IPS-15b (cell line): ENCODE measurements at regions not wholly inside any gene's neighbourhood (a gene's known extent, or its start where the extent isn't known, plus 50 kb on each side); places are given as distances from the start of the nearest gene placed in this dataset.
"Not testable (repeated sequence)": the region's sequence is repeated elsewhere in the genome, so short reads cannot be mapped to it uniquely, and the experiment has no call there.

ENCODE experiments used
- H3K27me3 ChIP-seq: one replicate; pipeline ENCODE4 v1.6.1; 2013; ENCODE audit warnings: low read length; ENCODE audit not compliant: control insufficient read depth, insufficient read depth
- H3K36me3 ChIP-seq: one replicate; pipeline ENCODE4 v1.6.1; 2013; ENCODE audit warnings: low read length; ENCODE audit not compliant: control insufficient read depth, insufficient read depth
- H3K4me1 ChIP-seq: one replicate; pipeline ENCODE4 v1.6.1; 2013; ENCODE audit warnings: mild to moderate bottlenecking, low read length; ENCODE audit not compliant: control insufficient read depth, insufficient read depth
- H3K4me3 ChIP-seq: one replicate; pipeline ENCODE4 v1.5.1; 2013; ENCODE audit warnings: low read depth, low read length
- H3K9ac ChIP-seq: one replicate; pipeline ENCODE4 v1.6.1; 2013; ENCODE audit warnings: low read depth, mild to moderate bottlenecking, low read length
- H3K9me3 ChIP-seq: one replicate; pipeline ENCODE4 v1.6.1; 2013; ENCODE audit warnings: mild to moderate bottlenecking, low read length; ENCODE audit not compliant: control insufficient read depth, insufficient read depth

DNA sequence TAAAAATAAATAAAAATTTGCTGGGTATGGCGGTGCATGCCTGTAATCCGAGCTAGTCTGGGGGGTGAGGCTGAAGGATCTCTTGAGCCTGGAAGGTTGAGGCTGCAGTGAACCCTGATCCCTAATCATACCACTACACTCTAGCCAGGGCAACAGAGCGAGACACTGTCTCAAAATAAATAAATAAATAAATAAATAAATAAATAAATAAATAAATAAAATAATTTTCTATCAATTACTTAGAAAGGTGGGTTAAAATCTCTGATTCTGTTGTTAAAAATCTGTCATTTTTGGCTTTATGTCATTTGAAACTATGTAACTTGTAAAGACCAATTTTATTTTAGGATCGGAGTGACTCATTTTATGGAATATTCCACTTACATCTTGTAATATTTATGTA is 958.6 kb downstream of the NXPH1 start:
- Histone ChIP-seq H3K4me3 (no peak overlapping the region), H3K4me1 (no peaks in the 10 kb centered on the region), H3K9me3 (no peaks in the 10 kb centered on the region), H3K9ac (no peak overlapping the region), H3K27me3 (no peaks in the 10 kb centered on the region), H3K36me3 (no peaks in the 10 kb centered on the region)

- not testable (repeated sequence) for H3K9me3 ChIP-seq, H3K36me3 ChIP-seq, H3K4me1 ChIP-seq, H3K27me3 ChIP-seq, H3K4me3 ChIP-seq, H3K9ac ChIP-seq
These were observed 971.0 kb downstream of the NXPH1 start for GRCh38 chr7:9404386-9404785.

GRCh38 chr7:9407816-9408215 is 974.4 kb downstream of the NXPH1 start:
- no peaks in the 10 kb centered on the region for H3K9me3 ChIP-seq
- no peak overlapping the region for H3K4me3 ChIP-seq
- H3K4me1 ChIP-seq, result no peaks in the 10 kb centered on the region
- H3K9ac ChIP-seq, result no peak overlapping the region
- H3K27me3 ChIP-seq, result no peaks in the 10 kb centered on the region
- no peaks in the 10 kb centered on the region for H3K36me3 ChIP-seq

GRCh38 chr7:9453521-9453920 is 1020.1 kb downstream of the NXPH1 start:
- no peak overlapping the region for H3K4me3 ChIP-seq
- H3K4me1 ChIP-seq, result no peaks in the 10 kb centered on the region
- no peak overlapping the region for H3K9ac ChIP-seq
- no peaks in the 10 kb centered on the region for H3K36me3 ChIP-seq
- no peaks in the 10 kb centered on the region for H3K27me3 ChIP-seq
- no peaks in the 10 kb centered on the region for H3K9me3 ChIP-seq

DNA sequence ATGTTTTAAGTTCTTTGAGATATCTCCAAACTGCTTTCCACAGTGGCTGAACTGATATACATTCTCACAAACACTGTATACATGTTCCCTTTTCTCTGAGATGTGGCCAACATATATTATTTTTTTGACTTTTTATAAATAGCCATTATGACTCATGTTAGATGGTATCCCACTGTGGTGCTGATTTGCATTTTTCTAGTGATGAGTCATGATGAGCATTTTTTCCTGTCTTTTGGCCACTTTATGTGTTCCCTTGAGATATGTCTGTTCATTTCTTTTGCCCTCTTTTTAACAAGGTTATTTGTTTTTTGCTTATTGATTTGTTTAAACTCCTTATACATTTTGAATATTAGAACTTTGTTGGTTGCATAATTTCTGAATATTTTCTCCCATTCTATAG is 1055.1 kb downstream of the NXPH1 start:
- no peaks in the 10 kb centered on the region for H3K4me1 ChIP-seq
- H3K9ac ChIP-seq, result no peak overlapping the region
- H3K4me3 ChIP-seq, result no peak overlapping the region
- H3K9me3 ChIP-seq, result no peaks in the 10 kb centered on the region
- H3K36me3 ChIP-seq, result no peaks in the 10 kb centered on the region
- H3K27me3 ChIP-seq, result no peaks in the 10 kb centered on the region

GRCh38 chr7:9498303-9498702 is 1064.9 kb downstream of the NXPH1 start:
- no peaks in the 10 kb centered on the region for H3K9me3 ChIP-seq
- no peak overlapping the region for H3K4me3 ChIP-seq
- H3K4me1 ChIP-seq, result no peaks in the 10 kb centered on the region
- no peak overlapping the region for H3K9ac ChIP-seq
- no peaks in the 10 kb centered on the region for H3K36me3 ChIP-seq
- H3K27me3 ChIP-seq, result no peaks in the 10 kb centered on the region

DNA sequence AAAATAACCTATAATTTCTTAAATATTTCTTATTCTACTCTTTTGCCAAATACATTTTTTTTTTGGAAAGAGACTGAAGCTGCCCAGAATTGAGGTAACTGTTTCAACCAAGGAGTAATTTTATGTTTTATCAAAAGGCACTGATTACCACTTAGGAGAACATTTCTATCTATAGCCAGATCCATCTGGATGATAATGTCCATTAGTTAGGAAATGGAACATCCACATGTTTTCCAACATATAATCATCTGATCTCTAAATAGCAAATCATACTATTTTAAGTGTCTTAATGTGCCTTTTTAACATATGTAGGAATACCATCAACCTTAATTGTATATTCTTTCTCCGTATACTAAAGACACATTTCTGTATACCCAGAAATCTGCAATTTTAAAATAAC is 1068.9 kb downstream of the NXPH1 start:
- H3K4me3 ChIP-seq, result no peak overlapping the region

DNA sequence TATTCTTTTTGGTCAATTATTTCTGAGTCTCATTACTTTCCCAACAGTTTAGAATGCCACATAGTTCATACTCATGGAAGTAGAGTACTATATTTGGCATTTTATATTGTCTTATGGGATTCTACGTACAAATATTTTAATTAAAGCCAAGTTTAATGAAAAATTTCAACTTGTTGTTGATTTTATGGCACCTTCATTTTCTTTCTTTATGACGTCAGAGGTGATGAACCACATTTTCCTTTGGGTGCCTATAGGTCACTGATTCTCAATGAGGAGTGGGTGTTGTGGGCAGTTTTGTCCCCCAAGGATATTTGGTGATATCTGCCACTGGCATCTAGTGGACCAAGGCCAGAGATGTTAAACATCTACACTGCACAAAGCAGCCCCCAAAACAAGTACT is 1071.3 kb downstream of the NXPH1 start:
- Histone ChIP-seq H3K4me1 (no peaks in the 10 kb centered on the region), H3K9ac (no peak overlapping the region), H3K27me3 (no peaks in the 10 kb centered on the region), H3K36me3 (no peaks in the 10 kb centered on the region), H3K4me3 (no peak overlapping the region), H3K9me3 (no peaks in the 10 kb centered on the region)

More for the DNA sequence above, 1068.9 kb downstream of the NXPH1 start:
- H3K4me1 ChIP-seq, result no peaks in the 10 kb centered on the region
- H3K9me3 ChIP-seq, result no peaks in the 10 kb centered on the region
- no peak overlapping the region for H3K9ac ChIP-seq
- H3K27me3 ChIP-seq, result no peaks in the 10 kb centered on the region
- H3K36me3 ChIP-seq, result no peaks in the 10 kb centered on the region

DNA sequence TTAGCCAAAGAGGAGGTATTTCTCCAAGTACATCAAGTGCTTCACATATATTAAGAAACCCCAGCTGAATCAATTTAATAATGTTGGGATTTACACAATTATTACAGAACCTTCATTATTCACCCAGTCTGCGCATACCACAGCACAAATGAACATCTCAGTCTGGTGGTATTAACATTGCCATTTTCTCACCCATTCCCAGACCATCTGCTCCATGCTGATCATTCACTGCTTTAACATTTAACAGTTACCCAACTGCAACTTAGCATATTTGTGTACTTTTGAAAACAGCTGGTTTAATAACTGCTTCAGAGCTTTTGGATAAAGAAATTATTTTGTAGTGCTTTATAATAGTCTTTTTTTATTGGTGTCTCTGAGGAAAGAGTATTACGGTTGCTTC is 1072.1 kb downstream of the NXPH1 start:
- H3K4me1 ChIP-seq, result no peaks in the 10 kb centered on the region
- no peaks in the 10 kb centered on the region for H3K27me3 ChIP-seq

GRCh38 chr7:9507290-9507689 is 1073.9 kb downstream of the NXPH1 start:
- H3K27me3 ChIP-seq, result no peaks in the 10 kb centered on the region
- H3K4me1 ChIP-seq, result no peaks in the 10 kb centered on the region
- no peak overlapping the region for H3K9ac ChIP-seq
- no peaks in the 10 kb centered on the region for H3K9me3 ChIP-seq
- H3K4me3 ChIP-seq, result no peak overlapping the region
- no peaks in the 10 kb centered on the region for H3K36me3 ChIP-seq

More for the DNA sequence above, 1072.1 kb downstream of the NXPH1 start:
- Histone ChIP-seq H3K4me3 (no peak overlapping the region), H3K9me3 (no peaks in the 10 kb centered on the region), H3K36me3 (no peaks in the 10 kb centered on the region), H3K9ac (no peak overlapping the region)

DNA sequence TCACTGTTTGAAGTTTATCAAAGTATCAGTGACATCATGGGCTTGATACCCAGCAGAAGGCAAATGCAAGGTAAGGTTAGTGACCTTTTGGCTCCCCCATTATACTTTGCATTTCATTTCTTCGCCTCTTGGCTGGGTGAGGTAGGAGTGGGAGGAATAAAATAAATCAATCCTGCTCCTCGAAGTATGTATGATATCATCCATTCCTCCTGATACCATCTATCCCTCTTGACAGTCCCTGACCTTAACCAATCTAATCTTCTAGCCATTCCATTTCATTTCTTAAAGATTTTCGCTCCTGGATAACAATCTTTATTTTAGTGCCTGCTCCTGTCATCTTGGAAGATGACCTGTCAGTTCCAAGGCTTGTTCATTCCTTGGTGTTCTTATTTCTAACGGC is 1083.3 kb downstream of the NXPH1 start:
- no peaks in the 10 kb centered on the region for H3K9me3 ChIP-seq
- H3K36me3 ChIP-seq, result no peaks in the 10 kb centered on the region
- H3K4me1 ChIP-seq, result no peaks in the 10 kb centered on the region

GRCh38 chr7:9523579-9523978 is 1090.2 kb downstream of the NXPH1 start:
- Histone ChIP-seq H3K9me3 (no peaks in the 10 kb centered on the region), H3K36me3 (no peaks in the 10 kb centered on the region), H3K4me3 (no peak overlapping the region), H3K27me3 (no peaks in the 10 kb centered on the region), H3K9ac (no peak overlapping the region), H3K4me1 (no peaks in the 10 kb centered on the region)

More for the DNA sequence above, 1083.3 kb downstream of the NXPH1 start:
- Histone ChIP-seq H3K9ac (no peak overlapping the region), H3K27me3 (no peaks in the 10 kb centered on the region), H3K4me3 (no peak overlapping the region)

GRCh38 chr7:9552431-9552830 is 1119.0 kb downstream of the NXPH1 start:
- not testable (repeated sequence) for H3K4me1 ChIP-seq, H3K9me3 ChIP-seq, H3K4me3 ChIP-seq, H3K36me3 ChIP-seq, H3K9ac ChIP-seq, H3K27me3 ChIP-seq
